IMR-90 (cell line): ENCODE measurements at regions not wholly inside any gene's neighbourhood (a gene's known extent, or its start where the extent isn't known, plus 50 kb on each side); places are given as distances from the start of the nearest gene placed in this dataset.

ENCODE experiments used
- ATAC-seq: fragments of 200-7000 bp; cut with Tn5 transposase; 2 replicates; pipeline ENCODE4 v1.9.1; 2020; ENCODE audit warnings: low read depth, mild to moderate bottlenecking, moderate library complexity
- BruUV-seq: library from RNA; stranded (reverse); fragments of 400-500 nt; replicated peaks from 2 replicates; lab custom pipeline; 2021; lab: Mats Ljungman, UMichigan
- CTCF ChIA-PET: fragments of 300-600 bp; formaldehyde crosslinking; extraction: SDS; loops from one replicate; lab custom pipeline; 2021; ENCODE audit warnings: antibody characterized with exemption; lab: Yijun Ruan, JAX
- POLR2A ChIA-PET: fragments of 300-600 bp; sonication (Branson Sonifier 250); formaldehyde crosslinking; loops from one replicate; lab custom pipeline; 2022; ENCODE audit warnings: antibody characterized with exemption; ENCODE audit not compliant: unreplicated experiment; lab: Charles Lee
- DNase-seq: peaks from one replicate; pipeline ENCODE4 v3.0.0; 2013
- H2AFZ ChIP-seq: replicated peaks from 2 replicates; pipeline ENCODE3; 2013; ENCODE audit warnings: low read length, mild to moderate bottlenecking; ENCODE audit not compliant: poor library complexity
- H2AK5ac ChIP-seq: 2 replicates; pipeline ENCODE4 v1.6.1; 2013; ENCODE audit warnings: low read depth, low read length, inconsistent platforms
- H2AK9ac ChIP-seq: replicated peaks from 2 replicates; pipeline ENCODE3; 2013; ENCODE audit warnings: mild to moderate bottlenecking, low read depth, low read length, moderate library complexity; ENCODE audit not compliant: poor library complexity
- H2BK120ac ChIP-seq: 2 replicates; pipeline ENCODE4 v1.6.1; 2013; ENCODE audit warnings: low read depth, low read length, inconsistent platforms
- H2BK15ac ChIP-seq: 3 replicates; pipeline ENCODE4 v1.6.1; 2013; ENCODE audit warnings: low read depth, low read length, inconsistent platforms
- H2BK20ac ChIP-seq: 2 replicates; pipeline ENCODE4 v1.6.1; 2013; ENCODE audit warnings: low read depth, mild to moderate bottlenecking, inconsistent platforms, low read length, moderate library complexity
- H2BK5ac ChIP-seq: 2 replicates; pipeline ENCODE4 v1.6.1; 2013; ENCODE audit warnings: mild to moderate bottlenecking, low read depth, low read length, inconsistent platforms; ENCODE audit not compliant: poor library complexity, severe bottlenecking
- H3K14ac ChIP-seq: replicated peaks from 2 replicates; pipeline ENCODE4 v1.6.1; 2013; ENCODE audit warnings: low read depth, low read length, inconsistent platforms
- H3K18ac ChIP-seq: 2 replicates; pipeline ENCODE4 v1.6.1; 2013; ENCODE audit warnings: low read depth, low read length, control low read depth
- H3K23ac ChIP-seq: 2 replicates; pipeline ENCODE4 v1.6.1; 2013; ENCODE audit warnings: low read depth, low read length, inconsistent platforms
- H3K27ac ChIP-seq: 2 replicates; pipeline ENCODE4 v1.5.1; 2013; ENCODE audit warnings: mild to moderate bottlenecking, control low read depth, low read length; ENCODE audit not compliant: insufficient read depth
- H3K27me3 ChIP-seq: 2 replicates; pipeline ENCODE4 v1.6.1; 2013; ENCODE audit warnings: low read length; ENCODE audit not compliant: control insufficient read depth, insufficient read depth
- H3K36me3 ChIP-seq: 2 replicates; pipeline ENCODE4 v1.6.1; 2013; ENCODE audit warnings: low read length, mixed read lengths; ENCODE audit not compliant: control insufficient read depth, insufficient read depth
- H3K4ac ChIP-seq: 2 replicates; pipeline ENCODE4 v1.6.1; 2013; ENCODE audit warnings: low read depth, low read length, inconsistent platforms
- H3K4me1 ChIP-seq: 2 replicates; pipeline ENCODE4 v1.6.1; 2013; ENCODE audit warnings: low read length, mixed read lengths; ENCODE audit not compliant: control insufficient read depth, insufficient read depth
- H3K4me2 ChIP-seq: 2 replicates; pipeline ENCODE4 v1.6.1; 2013; ENCODE audit warnings: low read depth, mild to moderate bottlenecking, control low read depth, low read length, moderate library complexity
- H3K4me3 ChIP-seq: 2 replicates; pipeline ENCODE4 v1.5.1; 2013; ENCODE audit warnings: low read depth, mild to moderate bottlenecking, control low read depth, low read length, moderate library complexity; ENCODE audit not compliant: insufficient read depth
- H3K56ac ChIP-seq: 2 replicates; pipeline ENCODE4 v1.6.1; 2013; ENCODE audit warnings: low read length, inconsistent platforms; ENCODE audit not compliant: insufficient read depth; ENCODE audit errors: extremely low read depth
- H3K79me1 ChIP-seq, 2 experiments: 2 replicates each; pipeline ENCODE4 v1.6.1; 2013; ENCODE audit warnings: low read length in 2 of 2, inconsistent platforms in 1 of 2, low read depth in 1 of 2
- H3K9ac ChIP-seq: 2 replicates; pipeline ENCODE4 v1.6.1; 2013; ENCODE audit warnings: low read depth, low read length, control low read depth
- H3K9me1 ChIP-seq: 2 replicates; pipeline ENCODE4 v1.6.1; 2013; ENCODE audit warnings: low read length, inconsistent platforms; ENCODE audit not compliant: insufficient read depth
- H3K9me3 ChIP-seq: 2 replicates; pipeline ENCODE4 v1.6.1; 2013; ENCODE audit warnings: low read length; ENCODE audit not compliant: control insufficient read depth, insufficient read depth
- H4K20me1 ChIP-seq: 2 replicates; pipeline ENCODE4 v1.6.1; 2013; ENCODE audit warnings: low read length, inconsistent platforms; ENCODE audit not compliant: insufficient read depth
- H4K5ac ChIP-seq: 2 replicates; pipeline ENCODE4 v1.6.1; 2013; ENCODE audit warnings: mild to moderate bottlenecking, low read depth, low read length, control low read depth
- H4K8ac ChIP-seq, 2 experiments: 2 replicates each; pipeline ENCODE4 v1.6.1; 2013; ENCODE audit warnings: low read depth in 2 of 2, low read length in 2 of 2, control low read depth in 1 of 2, inconsistent platforms in 1 of 2
- H4K91ac ChIP-seq: 2 replicates; pipeline ENCODE4 v1.6.1; 2013; ENCODE audit warnings: low read depth, low read length, inconsistent platforms; ENCODE audit not compliant: insufficient read depth
- MAFK ChIP-seq: IDR thresholded peaks from 2 replicates; pipeline ENCODE4 v1.6.1; 2012; ENCODE audit warnings: low read depth, low read length, improper control_type of control experiment
- dilution Hi-C: fragments of 300-500 bp; cut with HindIII; formaldehyde crosslinking; loops from one replicate; pipeline ENCODE4 v1.14.3; 2018; ENCODE audit warnings: low sequenced_read_pairs; ENCODE audit not compliant: unreplicated experiment
- in situ Hi-C: fragments of 300-500 bp; cut with MboI; formaldehyde crosslinking; loops from 3 replicates; pipeline ENCODE4 v1.14.3; 2019; ENCODE audit warnings: low sequenced_read_pairs, inconsistent platforms, mixed read lengths
- intact Hi-C: fragments of 100-400 bp; cut with micrococcal nuclease; formaldehyde crosslinking; loops from 2 replicates; pipeline ENCODE4 v1.10.0; 2022

GRCh38 chr9:119071636-119072035, 297.6 kb downstream of the BRINP1 start:
- no peak for ATAC-seq
- H3K4me1 ChIP-seq = no peaks in the 10 kb centered on the region
- no peak overlapping the region for H3K56ac ChIP-seq
- H3K14ac ChIP-seq = no peak overlapping the region
- DNase-seq = no peak
- no peak overlapping the region for H3K27ac ChIP-seq
- no peaks in the 10 kb centered on the region for H4K20me1 ChIP-seq
- peaks cover 11% of the 10 kb centered on the region for H3K9me3 ChIP-seq
- H3K27me3 ChIP-seq = no peaks in the 10 kb centered on the region
- dilution Hi-C loops = no loop called here
- no peak overlapping the region for H2AK9ac ChIP-seq
- H3K4me3 ChIP-seq = no peak overlapping the region
- no peak overlapping the region for H2AK5ac ChIP-seq
- H4K5ac ChIP-seq = no peak overlapping the region
- in situ Hi-C loops = no loop called here
- no peak overlapping the region for H3K4ac ChIP-seq
- no peak for TF ChIP-seq MAFK
- no peak overlapping the region for H2BK15ac ChIP-seq
- H3K36me3 ChIP-seq = no peaks in the 10 kb centered on the region
- no peak overlapping the region for H3K23ac ChIP-seq
- H2BK120ac ChIP-seq = no peak overlapping the region
- H4K91ac ChIP-seq = no peak overlapping the region
- H2BK5ac ChIP-seq = no peak overlapping the region
- POLR2A ChIA-PET = no interaction called here
- no peak overlapping the region for H3K4me2 ChIP-seq
- H3K9me1 ChIP-seq = no peaks in the 10 kb centered on the region
- CTCF ChIA-PET = no interaction called here
- intact Hi-C loops = no loop called here
- H3K79me1 ChIP-seq = no peaks in the 10 kb centered on the region
- no peak overlapping the region for H4K8ac ChIP-seq
- BruUV-seq = no TSS peak
- no peak overlapping the region for H3K9ac ChIP-seq
- H3K18ac ChIP-seq = no peak overlapping the region
- H2BK20ac ChIP-seq = no peak overlapping the region
- no peak overlapping the region for H2AFZ ChIP-seq
